ENCODE measurements at regions not wholly inside any gene's neighbourhood (a gene's known extent, or its start where the extent isn't known, plus 50 kb on each side); places are given as distances from the start of the nearest gene placed in this dataset.
"Not testable (repeated sequence)": the region's sequence is repeated elsewhere in the genome, so short reads cannot be mapped to it uniquely, and the experiment has no call there.

DNA sequence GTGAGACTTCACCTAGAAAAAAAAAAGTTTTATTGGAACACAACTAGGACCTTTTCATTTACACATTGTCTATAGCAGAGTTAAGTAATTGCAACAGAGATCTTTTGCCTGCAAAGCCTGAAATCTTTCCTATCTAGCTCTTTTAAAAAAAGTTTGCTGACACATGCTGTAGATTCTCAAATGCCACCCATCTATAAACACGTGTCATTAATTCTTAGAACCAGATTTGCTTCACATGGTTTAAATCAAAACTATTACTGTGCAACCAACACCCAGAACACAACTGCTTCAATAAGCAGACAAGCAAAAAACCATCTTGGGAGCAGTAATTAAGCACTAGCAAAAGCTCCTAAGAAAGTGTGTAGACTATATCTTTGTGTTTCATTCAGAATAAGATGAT, 55.0 kb downstream of the OXSM start:
- DNase-seq, result no peak

DNA sequence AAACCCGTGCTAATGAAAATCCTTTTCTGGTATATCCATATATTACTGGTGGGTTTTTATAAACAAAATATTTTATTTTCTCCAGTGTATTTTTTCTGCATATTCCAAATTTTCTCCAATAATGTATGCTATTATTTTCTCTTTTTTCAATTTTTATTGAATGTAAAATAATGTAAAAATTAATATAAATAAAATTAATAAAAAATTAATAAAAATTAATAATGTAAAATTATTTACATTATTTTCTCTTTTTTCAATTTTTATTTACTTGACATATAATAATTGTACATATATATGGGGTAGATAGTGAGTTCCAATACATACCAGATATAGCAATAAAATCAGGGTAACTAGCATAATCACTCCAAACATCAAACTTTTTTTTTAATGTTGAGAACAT, 56.4 kb downstream of the OXSM start:
- DNase-seq, result no peak

DNA sequence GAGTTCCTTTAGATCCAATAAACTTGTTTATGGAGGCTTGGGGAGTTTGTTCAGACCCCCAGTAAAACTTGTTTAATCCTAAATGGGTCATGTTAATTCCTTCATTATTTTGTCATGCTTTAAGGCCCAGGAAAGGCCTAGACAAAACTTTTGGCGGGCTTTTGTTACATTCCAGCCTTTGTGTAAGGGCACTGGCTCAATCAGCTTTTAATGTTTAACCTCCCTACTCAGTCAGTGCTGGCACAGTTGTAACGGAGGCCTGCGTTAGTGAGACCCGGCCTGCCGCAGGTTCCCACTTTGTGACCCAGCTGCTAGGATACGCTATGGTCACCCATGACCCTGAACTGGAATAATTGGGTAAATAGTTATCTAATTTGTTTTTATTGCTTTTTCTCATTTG, 59.2 kb downstream of the OXSM start:
- DNase-seq, result no peak

- no peak for DNase-seq
Measured at GRCh38 chr3:25849641-25850385, 59.9 kb downstream of the OXSM start.

DNA sequence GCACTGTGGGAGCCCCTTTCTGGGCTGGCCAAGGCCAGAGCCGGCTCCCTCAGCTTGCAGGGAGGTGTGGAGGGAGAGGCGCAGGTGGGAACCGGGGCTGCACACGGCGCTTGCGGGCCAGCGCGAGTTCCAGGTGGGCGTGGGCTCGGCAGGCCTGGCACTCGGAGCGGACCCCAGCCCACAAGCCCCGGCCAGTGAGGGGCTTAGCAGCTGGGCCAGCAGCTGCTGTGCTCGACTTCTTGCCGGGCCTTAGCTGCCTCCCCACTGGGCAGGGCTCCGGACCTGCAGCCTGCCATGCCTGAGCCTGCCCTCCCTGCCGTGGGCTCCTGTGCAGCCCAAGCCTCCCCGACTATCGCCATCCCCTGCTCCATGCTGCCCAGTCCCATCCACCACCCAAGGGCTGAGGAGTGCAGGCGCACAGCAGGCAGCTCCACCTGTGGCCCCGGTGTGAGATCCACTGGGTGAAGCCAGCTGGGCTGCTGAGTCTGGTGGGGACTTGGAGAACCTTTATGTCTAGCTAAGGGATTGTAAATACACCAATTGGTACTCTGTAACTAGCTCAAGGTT, 61.9 kb downstream of the OXSM start:
- DNase-seq, result not testable (repeated sequence)

DNA sequence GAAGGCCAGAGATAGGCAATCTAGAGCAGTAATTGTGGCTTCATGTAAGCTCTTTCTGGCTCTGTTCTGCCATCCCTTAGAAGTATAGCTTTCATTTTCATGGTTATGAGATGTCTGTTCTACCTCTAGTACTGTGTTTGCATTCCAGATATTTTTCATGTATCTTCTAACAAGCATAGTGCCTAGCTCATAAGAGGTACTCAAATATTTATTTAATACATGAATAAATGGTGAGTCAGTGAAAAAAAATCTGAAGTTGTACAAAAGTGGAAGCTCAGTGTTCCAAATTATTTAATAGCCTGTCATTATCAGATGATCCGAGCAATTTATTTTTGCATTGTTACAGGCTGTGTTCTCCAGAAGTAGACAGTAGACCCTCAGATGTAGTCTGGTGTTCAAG, 64.3 kb downstream of the OXSM start:
- no peak for DNase-seq

- DNase-seq, result no peak
Measured at GRCh38 chr3:25854635-25855034, 64.7 kb downstream of the OXSM start.

- no peak for DNase-seq
Measured at GRCh38 chr3:25855266-25855784, 65.4 kb downstream of the OXSM start.

GRCh38 chr3:25856902-25857518, 67.1 kb downstream of the OXSM start:
- no peak for DNase-seq

DNA sequence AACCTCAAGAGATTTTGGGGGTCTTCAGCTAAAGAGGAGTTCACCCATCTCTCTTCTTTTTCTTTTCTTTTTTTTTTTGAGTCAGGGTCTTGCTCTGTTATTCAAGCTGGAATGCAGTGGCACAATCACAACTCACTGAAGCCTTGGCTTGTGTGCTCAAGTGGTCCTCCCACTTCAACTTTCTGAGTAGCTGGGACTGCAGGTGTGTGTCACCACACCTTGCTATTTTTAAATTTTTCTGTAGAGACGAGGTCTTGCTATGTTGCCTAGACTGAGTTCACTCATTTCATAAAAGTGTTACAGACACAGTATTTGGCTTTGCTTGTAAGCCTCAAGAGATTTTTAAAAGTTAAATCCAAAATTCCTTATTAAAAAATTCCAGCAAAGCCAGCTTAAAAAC, 71.7 kb downstream of the OXSM start:
- no peak for DNase-seq

DNA sequence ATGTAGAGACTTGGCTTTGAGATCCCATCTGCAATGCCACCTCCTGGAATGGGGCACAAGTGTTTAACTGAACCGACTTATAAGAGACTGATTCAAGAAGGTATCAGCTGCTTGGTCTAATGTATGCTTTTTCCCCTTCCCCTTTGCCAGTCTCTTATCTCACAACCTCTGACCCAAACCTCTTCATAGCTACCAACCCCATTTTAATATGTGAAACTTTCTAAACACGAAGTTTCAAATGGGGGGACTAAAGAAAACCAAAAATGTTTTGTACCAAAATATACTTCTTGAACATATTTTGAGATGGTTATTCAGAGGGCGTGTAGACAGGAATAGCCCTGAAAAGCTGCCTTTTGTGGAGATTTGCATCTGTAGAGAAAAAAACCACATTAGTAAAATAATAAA, 73.1 kb downstream of the OXSM start:
- DNase-seq, result no peak

DNA sequence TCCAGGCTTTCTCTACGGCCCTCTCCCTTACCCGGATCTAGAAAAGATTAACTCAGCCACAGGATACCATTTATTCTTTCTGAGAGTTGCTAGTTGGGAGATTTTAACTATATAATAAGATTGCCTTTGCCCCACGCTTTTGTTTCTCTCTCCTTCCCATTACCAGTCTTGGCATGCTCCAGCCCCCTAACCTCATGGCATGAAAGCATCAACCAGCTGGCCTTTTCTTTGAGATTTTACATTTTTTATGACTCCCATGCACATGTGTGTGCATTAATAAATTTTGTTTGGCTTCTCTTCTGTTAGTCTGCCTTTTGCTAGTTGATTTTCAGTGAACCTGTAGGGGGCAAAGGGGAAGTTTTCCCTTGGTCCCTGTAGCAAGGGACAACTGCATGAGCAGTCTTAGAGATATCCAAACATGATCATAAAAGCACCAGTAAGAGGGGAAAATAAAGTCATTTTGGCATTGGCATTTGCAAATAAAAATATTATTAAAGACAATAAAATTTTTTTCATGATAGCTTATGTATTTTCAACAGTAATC, 73.6 kb downstream of the OXSM start:
- DNase-seq, result no peak

- DNase-seq, result no peak
Measured at GRCh38 chr3:25870452-25870851, 80.6 kb downstream of the OXSM start.

GRCh38 chr3:25872200-25872877, 82.4 kb downstream of the OXSM start:
- DNase-seq, result no peak

DNA sequence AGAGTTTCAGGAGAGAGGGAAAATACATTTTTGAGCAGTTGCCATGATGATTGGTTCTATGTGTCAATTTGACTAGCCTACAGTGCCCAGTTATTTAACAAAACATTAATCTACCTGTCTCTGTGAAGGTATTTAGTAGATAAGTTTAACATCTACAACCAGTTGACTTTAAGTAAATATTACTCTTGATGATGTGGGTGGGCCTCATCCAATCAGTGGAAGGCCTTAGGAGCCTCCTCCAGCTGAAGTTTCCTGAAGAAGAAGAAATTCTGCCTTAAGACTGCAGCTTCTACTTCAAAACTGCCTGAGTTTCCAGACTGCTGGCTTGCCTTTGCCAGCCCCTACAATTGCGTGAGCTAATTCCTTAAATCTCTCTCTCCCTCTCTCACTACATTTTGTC, 93.6 kb downstream of the OXSM start:
- no peak for DNase-seq

- DNase-seq, result no peak
Measured at GRCh38 chr3:25884981-25885380, 95.1 kb downstream of the OXSM start.

GRCh38 chr3:25885544-25885943, 95.7 kb downstream of the OXSM start:
- DNase-seq, result no peak

DNA sequence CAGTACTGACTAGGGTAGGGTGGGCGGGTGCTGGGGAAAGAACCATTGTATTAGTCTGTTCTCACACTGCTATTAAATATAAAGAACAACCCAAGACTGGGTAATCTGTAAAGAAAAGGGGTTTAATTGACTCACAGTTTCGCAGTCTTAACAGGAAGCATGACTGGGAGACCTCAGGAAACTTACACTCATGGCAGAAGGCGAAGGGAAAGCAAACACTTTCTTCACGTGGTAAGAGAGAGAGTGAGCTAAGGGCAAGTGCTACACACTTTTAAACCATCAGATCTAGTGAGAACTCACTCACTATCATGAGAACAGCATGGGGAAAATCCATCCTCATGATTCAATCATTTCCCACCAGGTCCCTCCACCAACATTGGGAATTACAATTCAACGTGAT, 98.0 kb downstream of the OXSM start:
- no peak for DNase-seq

GRCh38 chr3:25888892-25889524, 99.1 kb downstream of the OXSM start:
- no peak for DNase-seq

GRCh38 chr3:25889525-25889917, 99.6 kb downstream of the OXSM start:
- DNase-seq, result no peak

DNA sequence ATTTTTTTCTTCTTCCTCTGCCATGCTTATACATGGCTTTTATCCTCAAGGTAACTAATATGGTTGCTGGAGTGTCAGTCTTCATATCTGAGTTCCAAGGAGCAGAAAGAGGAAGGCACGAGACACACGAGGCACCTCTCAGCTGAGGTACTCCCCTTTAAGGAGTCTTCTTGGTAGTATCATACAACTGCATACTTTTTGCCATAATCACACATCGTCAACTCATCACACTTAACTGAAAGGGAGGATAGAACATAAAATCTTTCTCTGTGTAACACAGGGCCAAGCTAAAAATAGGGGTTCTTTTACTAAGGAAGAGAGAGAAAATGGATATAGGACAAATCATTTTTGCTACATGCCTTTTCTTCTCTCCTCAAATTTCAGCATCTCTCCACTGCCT, 104.2 kb downstream of the OXSM start:
- DNase-seq, result no peak

- no peak for DNase-seq
Measured at GRCh38 chr3:25895031-25895430, 105.1 kb downstream of the OXSM start.

- no peak for DNase-seq
Measured at GRCh38 chr3:25895443-25895842, 105.6 kb downstream of the OXSM start.
